ENCODE measurements at regions not wholly inside any gene's neighbourhood (a gene's known extent, or its start where the extent isn't known, plus 50 kb on each side); places are given as distances from the start of the nearest gene placed in this dataset.

DNA sequence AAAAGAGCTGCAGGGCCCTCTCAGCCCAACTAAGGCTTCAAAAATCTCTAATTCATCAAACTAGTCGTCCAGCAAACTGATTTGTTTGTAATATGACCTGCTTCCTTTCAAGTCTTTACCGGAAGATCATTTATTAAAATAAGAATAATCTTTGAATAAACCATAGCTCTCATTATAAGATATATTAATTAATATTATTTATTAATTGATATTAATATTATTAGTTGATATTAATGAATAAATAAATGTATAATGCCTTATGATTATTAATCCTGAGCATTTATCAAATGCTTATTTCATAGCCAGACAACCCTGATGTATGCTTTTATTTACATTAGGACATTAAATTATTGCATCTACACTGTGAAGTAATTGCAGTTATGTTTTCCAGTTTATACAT lies 550.7 kb upstream of the ALCAM start:
- no peak overlapping the region for H3K4me3 ChIP-seq (ENCODE audit: low read depth, low read length)
- TF ChIP-seq, protein P1, sequence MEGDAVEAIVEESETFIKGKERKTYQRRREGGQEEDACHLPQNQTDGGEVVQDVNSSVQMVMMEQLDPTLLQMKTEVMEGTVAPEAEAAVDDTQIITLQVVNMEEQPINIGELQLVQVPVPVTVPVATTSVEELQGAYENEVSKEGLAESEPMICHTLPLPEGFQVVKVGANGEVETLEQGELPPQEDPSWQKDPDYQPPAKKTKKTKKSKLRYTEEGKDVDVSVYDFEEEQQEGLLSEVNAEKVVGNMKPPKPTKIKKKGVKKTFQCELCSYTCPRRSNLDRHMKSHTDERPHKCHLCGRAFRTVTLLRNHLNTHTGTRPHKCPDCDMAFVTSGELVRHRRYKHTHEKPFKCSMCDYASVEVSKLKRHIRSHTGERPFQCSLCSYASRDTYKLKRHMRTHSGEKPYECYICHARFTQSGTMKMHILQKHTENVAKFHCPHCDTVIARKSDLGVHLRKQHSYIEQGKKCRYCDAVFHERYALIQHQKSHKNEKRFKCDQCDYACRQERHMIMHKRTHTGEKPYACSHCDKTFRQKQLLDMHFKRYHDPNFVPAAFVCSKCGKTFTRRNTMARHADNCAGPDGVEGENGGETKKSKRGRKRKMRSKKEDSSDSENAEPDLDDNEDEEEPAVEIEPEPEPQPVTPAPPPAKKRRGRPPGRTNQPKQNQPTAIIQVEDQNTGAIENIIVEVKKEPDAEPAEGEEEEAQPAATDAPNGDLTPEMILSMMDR (IDR thresholded peaks at IDR 0.05; ENCODE audit: low read depth, low read length, missing control alignments), result no peak
- DNase-seq (ENCODE audit: low read depth), result no peak

DNA sequence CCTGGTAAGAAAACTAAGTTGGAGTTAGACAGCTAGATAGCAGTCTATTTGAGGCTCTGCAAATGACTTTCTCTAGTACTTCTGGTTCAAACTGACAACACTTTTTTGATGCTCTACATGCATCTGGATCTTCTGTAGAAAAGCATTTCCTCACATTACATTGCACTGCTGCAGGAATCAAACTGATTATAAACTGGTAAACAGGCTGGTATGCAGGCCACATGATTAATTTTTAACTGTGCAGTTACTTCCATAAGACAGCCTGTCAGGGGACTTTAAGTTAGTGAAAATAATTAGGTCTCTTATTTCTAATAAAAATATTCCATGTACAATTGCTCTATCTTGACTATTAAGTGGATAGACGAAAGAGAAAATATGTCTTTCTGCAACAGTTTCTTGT lies 550.0 kb upstream of the ALCAM start:
- TF ChIP-seq, protein P1 (IDR thresholded peaks at IDR 0.05; ENCODE audit: low read depth, low read length, missing control alignments), result no peak
- no peak for DNase-seq (ENCODE audit: low read depth)

DNA sequence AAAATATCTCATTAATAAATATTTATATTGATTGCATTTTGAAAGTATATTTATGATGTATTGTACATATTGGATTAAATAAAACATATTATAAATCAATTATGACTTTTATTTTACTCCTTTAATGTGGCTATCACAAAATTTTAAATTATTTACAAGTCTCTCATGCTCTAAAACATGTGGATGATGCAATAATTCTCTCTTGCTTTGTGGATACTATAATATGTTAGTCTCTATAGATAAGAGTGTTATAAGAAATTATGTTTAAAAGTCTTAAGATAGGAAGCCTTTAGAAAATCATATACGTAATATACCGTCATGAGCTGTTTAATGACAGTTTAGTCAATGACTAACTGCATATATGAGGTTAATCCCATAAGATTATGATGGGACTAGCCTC lies 547.4 kb upstream of the ALCAM start:
- DNase-seq (ENCODE audit: low read depth), result no peak
- TF ChIP-seq, protein P1 (IDR thresholded peaks at IDR 0.05; ENCODE audit: low read depth, low read length, missing control alignments), result no peak
- H3K4me3 ChIP-seq (ENCODE audit: low read depth, low read length), result no peak overlapping the region

More for the DNA sequence above, 550.0 kb upstream of the ALCAM start:
- no peak overlapping the region for H3K4me3 ChIP-seq (ENCODE audit: low read depth, low read length)

DNA sequence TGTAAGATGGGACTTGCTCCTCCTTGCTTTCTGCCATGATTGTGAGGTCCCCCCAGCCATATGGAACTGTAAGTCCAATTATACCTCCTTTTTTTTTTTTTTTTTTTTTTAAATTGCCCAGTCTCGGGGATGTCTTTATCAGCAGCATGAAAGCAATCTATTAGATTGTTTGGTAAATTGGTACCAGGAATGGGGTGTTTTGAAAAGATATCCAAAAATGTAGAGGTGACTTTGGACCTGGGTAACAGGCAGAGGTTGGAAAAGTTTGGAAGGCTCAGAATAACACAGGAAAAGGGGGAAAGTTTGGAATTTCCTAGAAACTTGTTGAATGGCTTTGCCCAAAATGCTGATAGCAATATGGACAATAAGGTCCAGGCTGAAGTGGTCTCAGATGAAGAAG lies 545.8 kb upstream of the ALCAM start:
- TF ChIP-seq, protein P1 (IDR thresholded peaks at IDR 0.05; ENCODE audit: low read depth, low read length, missing control alignments), result no peak

DNA sequence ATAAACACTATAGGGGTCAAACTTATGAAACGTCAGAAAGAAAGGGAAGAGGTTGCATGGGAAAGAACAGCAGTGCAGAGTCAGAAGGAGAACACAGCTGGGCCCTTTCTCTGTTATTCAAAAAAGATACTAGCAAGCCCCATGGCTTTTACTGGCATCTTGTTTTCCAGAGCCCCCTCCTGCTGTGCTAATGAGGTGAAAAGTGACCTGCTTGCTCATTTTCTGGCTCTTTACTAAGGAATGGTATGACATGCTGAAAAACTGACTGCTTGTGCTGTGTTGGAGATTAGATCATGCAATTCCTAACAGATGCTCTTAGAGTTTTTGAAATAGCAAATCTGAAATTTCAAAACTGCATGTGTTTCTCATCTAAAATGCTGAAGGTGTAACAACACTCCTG lies 541.6 kb upstream of the ALCAM start:
- TF ChIP-seq, protein P1 (IDR thresholded peaks at IDR 0.05; ENCODE audit: low read depth, low read length, missing control alignments), result no peak
- DNase-seq (ENCODE audit: low read depth), result no peak
- H3K4me3 ChIP-seq (ENCODE audit: low read depth, low read length), result no peak overlapping the region

More for the DNA sequence above, 545.8 kb upstream of the ALCAM start:
- no peak overlapping the region for H3K4me3 ChIP-seq (ENCODE audit: low read depth, low read length)
- DNase-seq (ENCODE audit: low read depth), result no peak

DNA sequence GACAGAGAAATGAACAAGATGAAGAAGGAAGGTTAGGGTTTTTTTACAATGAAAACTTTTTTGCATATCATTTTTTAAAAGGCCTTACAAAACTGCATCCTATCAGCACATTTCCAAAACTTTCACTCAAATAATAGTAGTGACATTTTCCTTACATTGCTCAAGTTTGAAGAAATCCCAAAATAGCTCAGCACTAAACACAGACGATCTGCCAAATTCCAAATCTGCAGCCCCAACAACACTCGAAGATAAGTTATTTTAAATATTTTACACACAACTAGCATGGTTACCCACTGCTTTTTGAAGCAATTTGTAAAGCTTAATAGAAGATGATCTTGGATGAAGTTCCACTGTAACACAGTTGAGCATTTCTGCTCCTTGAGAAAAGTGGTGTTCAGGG lies 535.6 kb upstream of the ALCAM start:
- no peak overlapping the region for H3K4me3 ChIP-seq (ENCODE audit: low read depth, low read length)
- DNase-seq (ENCODE audit: low read depth), result no peak
- TF ChIP-seq, protein P1 (IDR thresholded peaks at IDR 0.05; ENCODE audit: low read depth, low read length, missing control alignments), result no peak

DNA sequence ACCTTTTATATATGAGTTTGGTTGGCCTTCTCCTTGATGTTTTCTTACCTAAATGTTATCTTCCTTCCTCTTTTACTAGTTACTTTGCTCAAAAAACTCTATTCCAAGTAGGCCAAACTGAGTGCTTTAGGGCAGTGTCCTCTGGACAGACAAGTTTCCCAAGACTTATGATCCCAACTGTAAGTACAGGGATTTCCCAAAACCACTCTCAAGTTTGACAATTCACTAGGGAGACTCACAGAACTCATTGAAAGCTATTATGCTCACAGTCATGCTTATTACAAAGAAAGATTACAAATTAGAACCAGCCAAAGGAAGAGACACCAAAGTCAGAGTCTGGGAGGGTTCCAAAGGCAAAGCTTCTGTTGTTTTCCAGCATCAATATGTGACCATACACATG lies 534.2 kb upstream of the ALCAM start:
- TF ChIP-seq, protein P1 (IDR thresholded peaks at IDR 0.05; ENCODE audit: low read depth, low read length, missing control alignments), result no peak
- H3K4me3 ChIP-seq (ENCODE audit: low read depth, low read length), result no peak overlapping the region
- no peak for DNase-seq (ENCODE audit: low read depth)

Measured in GM12864 (cell line).